Hepatocyte (in vitro differentiated cells): ENCODE measurements at regions not wholly inside any gene's neighbourhood (a gene's known extent, or its start where the extent isn't known, plus 50 kb on each side); places are given as distances from the start of the nearest gene placed in this dataset.

Source experiments
- DNase-seq: peaks from one replicate; pipeline ENCODE4 v3.0.0-alpha.2; 2016; ENCODE audit warnings: low spot score
- H2AFZ ChIP-seq: fragments of 200-600 bp; sonication (generic); 2 replicates; pipeline ENCODE4 v1.6.0; 2016; ENCODE audit warnings: antibody characterized with exemption, mild to moderate bottlenecking
- H3K27ac ChIP-seq: fragments of 200-600 bp; sonication (generic); 2 replicates; pipeline ENCODE4 v1.5.1; 2016; ENCODE audit warnings: mild to moderate bottlenecking
- H3K27me3 ChIP-seq: fragments of 200-600 bp; sonication (generic); 2 replicates; pipeline ENCODE4 v1.6.1; 2016
- H3K36me3 ChIP-seq: fragments of 200-600 bp; sonication (generic); replicated peaks from 2 replicates; pipeline ENCODE4 v1.5.1; 2016; ENCODE audit warnings: low read depth; ENCODE audit not compliant: insufficient read depth
- H3K4me1 ChIP-seq: fragments of 200-600 bp; sonication (generic); 2 replicates; pipeline ENCODE4 v1.5.1; 2016; ENCODE audit warnings: mild to moderate bottlenecking, moderate library complexity; ENCODE audit not compliant: insufficient read depth
- H3K4me2 ChIP-seq: fragments of 200-600 bp; sonication (generic); 2 replicates; pipeline ENCODE4 v1.6.0; 2016
- H3K4me3 ChIP-seq: fragments of 200-600 bp; sonication (generic); 2 replicates; pipeline ENCODE4 v1.5.1; 2016; ENCODE audit warnings: mild to moderate bottlenecking
- H3K79me2 ChIP-seq: fragments of 200-600 bp; sonication (generic); 2 replicates; pipeline ENCODE4 v1.6.0; 2017; ENCODE audit warnings: mild to moderate bottlenecking
- H3K9me2 ChIP-seq: fragments of 200-600 bp; sonication (generic); replicated peaks from 2 replicates; pipeline ENCODE4 v1.6.0; 2017; ENCODE audit warnings: mild to moderate bottlenecking; ENCODE audit not compliant: insufficient read depth
- H3K9me3 ChIP-seq: fragments of 200-600 bp; sonication (generic); 2 replicates; pipeline ENCODE4 v1.5.1; 2016; ENCODE audit warnings: low read depth, mild to moderate bottlenecking
- H4K20me1 ChIP-seq: fragments of 200-600 bp; sonication (generic); 2 replicates; pipeline ENCODE4 v1.6.0; 2016; ENCODE audit warnings: mild to moderate bottlenecking; ENCODE audit not compliant: insufficient read depth, poor library complexity, severe bottlenecking
- EZH2 ChIP-seq: fragments of 200-600 bp; sonication (generic); IDR thresholded peaks from 2 replicates; pipeline ENCODE4 v1.6.1; 2016; ENCODE audit warnings: antibody characterized with exemption, mild to moderate bottlenecking, borderline replicate concordance
- EZH2phosphoT487 ChIP-seq: fragments of 200-600 bp; sonication (generic); IDR thresholded peaks from one replicate; pipeline ENCODE4 v1.6.1; 2018; ENCODE audit warnings: antibody characterized with exemption, mild to moderate bottlenecking, low read depth, moderate library complexity; ENCODE audit not compliant: unreplicated experiment, severe bottlenecking
- WGBS: methylation state at CpG from one replicate; pipeline ENCODE4 v1.1.6; 2016; ENCODE audit warnings: low lambda C conversion rate; ENCODE audit errors: missing lambda C conversion rate; 5-methylcytosine and 5-hydroxymethylcytosine counted together
- TF ChIP-seq, protein P1 (sequence below): fragments of 200-600 bp; sonication (generic); IDR thresholded peaks from 2 replicates; pipeline ENCODE4 v1.5.1; 2016; ENCODE audit warnings: antibody characterized with exemption, mild to moderate bottlenecking; ENCODE audit not compliant: poor library complexity

GRCh38 chr7:23928418-23928775 lies 218.4 kb downstream of the STK31 start:
- no peaks in the 10 kb centered on the region for H4K20me1 ChIP-seq
- no peak for DNase-seq
- no peaks in the 10 kb centered on the region for H3K27me3 ChIP-seq
- H3K9me2 ChIP-seq = no peaks in the 10 kb centered on the region
- H3K36me3 ChIP-seq = no peaks in the 10 kb centered on the region
- no peak for TF ChIP-seq EZH2
- TF ChIP-seq EZH2phosphoT487 = no peak
- TF ChIP-seq, protein P1, sequence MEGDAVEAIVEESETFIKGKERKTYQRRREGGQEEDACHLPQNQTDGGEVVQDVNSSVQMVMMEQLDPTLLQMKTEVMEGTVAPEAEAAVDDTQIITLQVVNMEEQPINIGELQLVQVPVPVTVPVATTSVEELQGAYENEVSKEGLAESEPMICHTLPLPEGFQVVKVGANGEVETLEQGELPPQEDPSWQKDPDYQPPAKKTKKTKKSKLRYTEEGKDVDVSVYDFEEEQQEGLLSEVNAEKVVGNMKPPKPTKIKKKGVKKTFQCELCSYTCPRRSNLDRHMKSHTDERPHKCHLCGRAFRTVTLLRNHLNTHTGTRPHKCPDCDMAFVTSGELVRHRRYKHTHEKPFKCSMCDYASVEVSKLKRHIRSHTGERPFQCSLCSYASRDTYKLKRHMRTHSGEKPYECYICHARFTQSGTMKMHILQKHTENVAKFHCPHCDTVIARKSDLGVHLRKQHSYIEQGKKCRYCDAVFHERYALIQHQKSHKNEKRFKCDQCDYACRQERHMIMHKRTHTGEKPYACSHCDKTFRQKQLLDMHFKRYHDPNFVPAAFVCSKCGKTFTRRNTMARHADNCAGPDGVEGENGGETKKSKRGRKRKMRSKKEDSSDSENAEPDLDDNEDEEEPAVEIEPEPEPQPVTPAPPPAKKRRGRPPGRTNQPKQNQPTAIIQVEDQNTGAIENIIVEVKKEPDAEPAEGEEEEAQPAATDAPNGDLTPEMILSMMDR = no peak
- no peak overlapping the region for H2AFZ ChIP-seq
- H3K4me3 ChIP-seq = no peak overlapping the region
- H3K9me3 ChIP-seq = no peaks in the 10 kb centered on the region
- no peaks in the 10 kb centered on the region for H3K79me2 ChIP-seq
- H3K4me1 ChIP-seq = no peaks in the 10 kb centered on the region
- no peak overlapping the region for H3K27ac ChIP-seq
- H3K4me2 ChIP-seq = no peak overlapping the region
- 61% methylated on average over 3 of the region's 3 CpGs for WGBS

GRCh38 chr7:23930312-23930711 lies 220.3 kb downstream of the STK31 start:
- H3K9me2 ChIP-seq = no peaks in the 10 kb centered on the region
- H2AFZ ChIP-seq = no peak overlapping the region
- no peak for DNase-seq
- no peak overlapping the region for H3K27ac ChIP-seq
- H4K20me1 ChIP-seq = no peaks in the 10 kb centered on the region
- H3K4me2 ChIP-seq = no peak overlapping the region
- no peaks in the 10 kb centered on the region for H3K79me2 ChIP-seq
- no peaks in the 10 kb centered on the region for H3K36me3 ChIP-seq
- no peak overlapping the region for H3K4me3 ChIP-seq
- TF ChIP-seq, protein P1 = no peak
- no peaks in the 10 kb centered on the region for H3K9me3 ChIP-seq
- H3K4me1 ChIP-seq = no peaks in the 10 kb centered on the region
- WGBS = 75% methylated on average over 1 of the region's 1 CpG
- no peaks in the 10 kb centered on the region for H3K27me3 ChIP-seq

DNA sequence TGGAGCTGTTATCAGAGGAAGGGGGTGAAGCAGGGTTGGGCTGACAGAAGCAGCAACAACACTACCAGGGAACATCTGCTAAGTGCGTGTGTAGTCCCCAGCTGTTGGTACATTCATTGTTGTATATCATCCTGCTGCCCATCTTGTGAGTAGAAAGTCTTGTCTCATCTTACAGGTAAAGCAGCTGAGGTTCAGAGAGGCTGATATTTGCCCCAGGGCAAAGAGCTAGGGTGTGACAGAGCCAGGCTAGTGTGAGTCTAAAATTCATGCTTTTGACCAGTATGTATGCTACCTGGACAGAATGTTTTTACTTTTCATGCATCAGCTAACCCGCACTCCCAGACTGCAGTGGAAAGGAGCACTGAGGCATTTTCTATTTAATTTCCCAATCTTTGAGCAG lies 221.6 kb downstream of the STK31 start:
- no peaks in the 10 kb centered on the region for H3K9me3 ChIP-seq
- TF ChIP-seq, protein P1 = no peak
- TF ChIP-seq EZH2 (no peak), EZH2phosphoT487 (no peak)
- no peak overlapping the region for H3K4me2 ChIP-seq
- no peaks in the 10 kb centered on the region for H3K27me3 ChIP-seq
- no peak overlapping the region for H3K4me3 ChIP-seq
- H4K20me1 ChIP-seq = no peaks in the 10 kb centered on the region
- no peaks in the 10 kb centered on the region for H3K9me2 ChIP-seq
- DNase-seq = no peak
- H3K4me1 ChIP-seq = no peaks in the 10 kb centered on the region
- H2AFZ ChIP-seq = no peak overlapping the region
- H3K79me2 ChIP-seq = no peaks in the 10 kb centered on the region
- WGBS = 80% methylated on average over 2 of the region's 2 CpGs
- H3K27ac ChIP-seq = no peak overlapping the region
- no peaks in the 10 kb centered on the region for H3K36me3 ChIP-seq

- no peak overlapping the region for H3K4me2 ChIP-seq
Observed at GRCh38 chr7:23938215-23938614, 228.2 kb downstream of the STK31 start.

More at GRCh38 chr7:23938215-23938614, 228.2 kb downstream of the STK31 start:
- DNase-seq = no peak
- Histone ChIP-seq H3K9me2 (no peaks in the 10 kb centered on the region), H3K4me3 (no peak overlapping the region), H3K9me3 (no peaks in the 10 kb centered on the region), H3K27me3 (no peaks in the 10 kb centered on the region), H3K79me2 (no peaks in the 10 kb centered on the region), H3K27ac (no peak overlapping the region), H3K4me1 (no peaks in the 10 kb centered on the region), H2AFZ (no peak overlapping the region), H3K36me3 (no peaks in the 10 kb centered on the region), H4K20me1 (no peaks in the 10 kb centered on the region)
- TF ChIP-seq EZH2phosphoT487 (no peak), EZH2 (no peak)
- TF ChIP-seq, protein P1 = no peak
- WGBS = 93% methylated on average over 1 of the region's 1 CpG
